GM13977 (cell line): ENCODE measurements at regions not wholly inside any gene's neighbourhood (a gene's known extent, or its start where the extent isn't known, plus 50 kb on each side); places are given as distances from the start of the nearest gene placed in this dataset.

Experiments
- DNase-seq: peaks from one replicate; pipeline ENCODE4 v3.0.0; 2012; ENCODE audit warnings: low spot score
- in situ Hi-C: fragments of 300-500 bp; cut with MboI; formaldehyde crosslinking; loops from one replicate; pipeline ENCODE4 v1.12.0; 2022; ENCODE audit warnings: low sequenced_read_pairs, low pct_unique_long_range_greater_than_20kb, mixed read lengths, inconsistent platforms; ENCODE audit not compliant: unreplicated experiment
- TF ChIP-seq, protein P1 (sequence below): IDR thresholded peaks from 2 replicates; pipeline ENCODE4 v1.5.1; 2012; ENCODE audit warnings: mild to moderate bottlenecking, control low read depth; ENCODE audit not compliant: insufficient read depth; ENCODE audit errors: extremely low read depth, missing control alignments

GRCh38 chr4:126364311-126364911, 1049.7 kb downstream of the FAT4 start:
- TF ChIP-seq, protein P1, sequence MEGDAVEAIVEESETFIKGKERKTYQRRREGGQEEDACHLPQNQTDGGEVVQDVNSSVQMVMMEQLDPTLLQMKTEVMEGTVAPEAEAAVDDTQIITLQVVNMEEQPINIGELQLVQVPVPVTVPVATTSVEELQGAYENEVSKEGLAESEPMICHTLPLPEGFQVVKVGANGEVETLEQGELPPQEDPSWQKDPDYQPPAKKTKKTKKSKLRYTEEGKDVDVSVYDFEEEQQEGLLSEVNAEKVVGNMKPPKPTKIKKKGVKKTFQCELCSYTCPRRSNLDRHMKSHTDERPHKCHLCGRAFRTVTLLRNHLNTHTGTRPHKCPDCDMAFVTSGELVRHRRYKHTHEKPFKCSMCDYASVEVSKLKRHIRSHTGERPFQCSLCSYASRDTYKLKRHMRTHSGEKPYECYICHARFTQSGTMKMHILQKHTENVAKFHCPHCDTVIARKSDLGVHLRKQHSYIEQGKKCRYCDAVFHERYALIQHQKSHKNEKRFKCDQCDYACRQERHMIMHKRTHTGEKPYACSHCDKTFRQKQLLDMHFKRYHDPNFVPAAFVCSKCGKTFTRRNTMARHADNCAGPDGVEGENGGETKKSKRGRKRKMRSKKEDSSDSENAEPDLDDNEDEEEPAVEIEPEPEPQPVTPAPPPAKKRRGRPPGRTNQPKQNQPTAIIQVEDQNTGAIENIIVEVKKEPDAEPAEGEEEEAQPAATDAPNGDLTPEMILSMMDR = no peak
- no peak for DNase-seq
- in situ Hi-C loops = no loop called here

DNA sequence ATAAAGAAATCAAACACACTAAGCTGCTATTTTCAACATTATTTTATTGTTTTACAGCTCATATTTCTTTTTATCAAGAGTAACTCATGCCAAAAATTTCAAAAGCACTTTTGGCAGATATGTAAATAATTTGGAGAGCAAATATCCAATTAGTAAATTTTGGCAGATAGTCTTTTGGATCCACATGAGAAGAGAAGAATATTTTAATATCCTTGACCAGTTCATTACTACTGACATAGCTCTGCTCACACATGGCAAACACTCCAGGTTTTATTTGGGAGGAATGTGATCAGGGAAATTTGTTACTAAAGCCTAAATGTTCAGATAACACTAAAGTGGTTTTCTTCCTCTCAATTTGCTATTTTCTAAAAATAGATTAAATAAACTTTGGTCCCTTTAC, 1054.3 kb downstream of the FAT4 start:
- in situ Hi-C loops = no loop called here
- DNase-seq = no peak
- TF ChIP-seq, protein P1 = no peak

- DNase-seq = no peak
- in situ Hi-C loops = no loop called here
- TF ChIP-seq, protein P1 = no peak
These were observed 1057.9 kb downstream of the FAT4 start for GRCh38 chr4:126372634-126373033.

- TF ChIP-seq, protein P1 = no peak
- no peak for DNase-seq
- in situ Hi-C loops = no loop called here
These were observed 1060.8 kb downstream of the FAT4 start for GRCh38 chr4:126375462-126376054.

DNA sequence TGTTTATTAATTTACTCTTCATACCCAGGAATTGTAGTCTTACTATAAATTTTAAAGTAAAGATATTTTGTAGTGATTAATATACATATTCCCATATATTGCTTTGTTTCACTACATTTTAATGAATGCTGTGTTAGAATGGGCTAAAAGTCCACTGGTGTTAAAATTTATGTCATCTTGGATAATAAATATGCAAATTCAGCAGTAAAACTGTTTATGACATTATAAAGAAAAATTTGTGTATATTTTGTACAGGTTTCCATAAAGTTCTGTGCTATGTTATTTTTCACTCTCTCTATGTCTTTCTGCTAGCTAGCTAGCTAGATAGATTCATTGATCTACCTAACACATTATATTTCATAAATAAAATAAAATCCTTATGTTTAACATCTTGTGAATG, 1071.2 kb downstream of the FAT4 start:
- in situ Hi-C loops = no loop called here
- no peak for DNase-seq
- TF ChIP-seq, protein P1 = no peak

- TF ChIP-seq, protein P1 = no peak
- in situ Hi-C loops = no loop called here
These were observed 1071.8 kb downstream of the FAT4 start for GRCh38 chr4:126386512-126386911.

GRCh38 chr4:126395664-126396063, 1080.9 kb downstream of the FAT4 start:
- TF ChIP-seq, protein P1 = no peak
- no peak for DNase-seq
- in situ Hi-C loops = no loop called here

More at GRCh38 chr4:126386512-126386911, 1071.8 kb downstream of the FAT4 start:
- DNase-seq = no peak
